SK-N-SH treated with all-trans-retinoic acid at 6 μM for 48 hours (cell line): ENCODE measurements at regions not wholly inside any gene's neighbourhood (a gene's known extent, or its start where the extent isn't known, plus 50 kb on each side); places are given as distances from the start of the nearest gene placed in this dataset.

Experiments used
- ATAC-seq: fragments of 200-7000 bp; cut with Tn5 transposase; 3 replicates; pipeline ENCODE4 v1.9.1; 2020; ENCODE audit warnings: mild to moderate bottlenecking, moderate library complexity
- ARNTL ChIP-seq: fragments of 450-650 bp; formaldehyde crosslinking; IDR thresholded peaks from 2 replicates; pipeline ENCODE4 v1.5.0; 2020; ENCODE audit warnings: low read depth, mild to moderate bottlenecking, moderate library complexity, borderline replicate concordance
- BACH2 ChIP-seq: fragments of 250-450 bp; sonication (Bioruptor Pico); IDR thresholded peaks from 2 replicates; pipeline ENCODE4 v1.9.0; 2021; ENCODE audit warnings: mild to moderate bottlenecking, borderline replicate concordance
- CSDC2 ChIP-seq: fragments of 250-450 bp; sonication (Bioruptor Pico); IDR thresholded peaks from 2 replicates; pipeline ENCODE4 v1.5.0; 2020; ENCODE audit warnings: mild to moderate bottlenecking, moderate library complexity
- ESRRG ChIP-seq: fragments of 250-450 bp; sonication (Bioruptor Pico); IDR thresholded peaks from 2 replicates; pipeline ENCODE4 v1.6.1; 2021; ENCODE audit warnings: mild to moderate bottlenecking
- GLIS3 ChIP-seq: fragments of 250-450 bp; sonication (Bioruptor Pico); IDR thresholded peaks from 2 replicates; pipeline ENCODE4 v1.5.0; 2020; ENCODE audit warnings: mild to moderate bottlenecking, moderate library complexity
- ISL1 ChIP-seq: fragments of 250-450 bp; sonication (Bioruptor Pico); IDR thresholded peaks from 2 replicates; pipeline ENCODE4 v2.1.2; 2022; ENCODE audit warnings: mild to moderate bottlenecking, moderate library complexity
- PPARA ChIP-seq: fragments of 250-450 bp; sonication (Bioruptor Pico); IDR thresholded peaks from 2 replicates; pipeline ENCODE4 v1.5.0; 2020; ENCODE audit warnings: mild to moderate bottlenecking, borderline replicate concordance
- RARB ChIP-seq: fragments of 250-450 bp; sonication (Bioruptor Pico); IDR thresholded peaks from 2 replicates; pipeline ENCODE4 v1.8.0; 2021; ENCODE audit warnings: mild to moderate bottlenecking, moderate library complexity
- TCF4 ChIP-seq: fragments of 250-450 bp; sonication (Bioruptor Pico); IDR thresholded peaks from 2 replicates; pipeline ENCODE4 v1.8.0; 2021; ENCODE audit warnings: mild to moderate bottlenecking, moderate library complexity, borderline replicate concordance
- TOX ChIP-seq: fragments of 250-450 bp; sonication (Bioruptor Pico); IDR thresholded peaks from 2 replicates; pipeline ENCODE4 v1.8.0; 2021; ENCODE audit warnings: mild to moderate bottlenecking, moderate library complexity, borderline replicate concordance
- ZC3H10 ChIP-seq: fragments of 250-450 bp; sonication (Bioruptor Pico); IDR thresholded peaks from 2 replicates; pipeline ENCODE4 v1.5.1; 2021; ENCODE audit warnings: mild to moderate bottlenecking, moderate library complexity
- ZFP3 ChIP-seq: fragments of 250-450 bp; sonication (Bioruptor Pico); IDR thresholded peaks from 2 replicates; pipeline ENCODE4 v1.5.0; 2020; ENCODE audit warnings: mild to moderate bottlenecking, moderate library complexity
- ZFP30 ChIP-seq: fragments of 450-650 bp; formaldehyde crosslinking; IDR thresholded peaks from 2 replicates; pipeline ENCODE4 v1.5.0; 2022; ENCODE audit warnings: mild to moderate bottlenecking, moderate library complexity
- ZNF565 ChIP-seq: fragments of 450-650 bp; formaldehyde crosslinking; conservative IDR thresholded peaks from 2 replicates; pipeline ENCODE4 v1.5.0; 2020; ENCODE audit warnings: low read depth, mild to moderate bottlenecking, moderate library complexity
- ZNF8 ChIP-seq: fragments of 450-650 bp; formaldehyde crosslinking; IDR thresholded peaks from 2 replicates; pipeline ENCODE4 v1.5.0; 2020; ENCODE audit warnings: mild to moderate bottlenecking, moderate library complexity
- TF ChIP-seq, protein P1 (sequence below): fragments of 250-450 bp; sonication (Bioruptor Pico); IDR thresholded peaks from 2 replicates; pipeline ENCODE4 v1.8.0; 2021; ENCODE audit warnings: low read depth, mild to moderate bottlenecking, moderate library complexity, borderline replicate concordance
- TF ChIP-seq, protein P2 (sequence below): fragments of 250-450 bp; sonication (Bioruptor Pico); IDR thresholded peaks from 2 replicates; pipeline ENCODE4 v1.5.1; 2021; ENCODE audit warnings: mild to moderate bottlenecking, moderate library complexity
- TF ChIP-seq, protein P3 (sequence below): fragments of 250-450 bp; sonication (Bioruptor Pico); IDR thresholded peaks from 2 replicates; pipeline ENCODE4 v1.5.1; 2020; ENCODE audit warnings: low read depth, mild to moderate bottlenecking, moderate library complexity
- TF ChIP-seq, protein P4 (sequence below): fragments of 250-450 bp; sonication (Bioruptor Pico); IDR thresholded peaks from 2 replicates; pipeline ENCODE4 v1.8.0; 2020; ENCODE audit warnings: mild to moderate bottlenecking, moderate library complexity, borderline replicate concordance

DNA sequence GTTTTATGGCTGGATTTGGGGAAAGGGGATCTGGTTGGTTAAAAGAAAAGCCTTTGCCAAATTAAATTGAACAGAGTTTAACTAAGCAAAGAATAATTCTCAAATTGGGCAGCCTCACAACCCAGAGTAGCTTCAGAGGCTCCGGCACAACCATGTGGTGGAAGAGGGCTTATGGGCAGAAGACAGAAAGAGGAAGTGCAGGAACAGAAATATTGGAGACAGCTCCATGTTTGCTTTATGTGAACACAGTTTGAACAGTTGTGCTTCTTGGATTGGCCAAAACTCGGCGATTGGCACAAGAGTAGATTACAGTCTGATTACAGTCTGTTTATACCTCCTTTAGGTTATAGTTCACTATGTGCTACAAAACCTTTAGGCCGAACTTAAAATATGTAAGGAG is 562.7 kb downstream of the TRIML1 start:
- no peak for TF ChIP-seq PPARA (CRISPR knock-in tag)
- no peak for TF ChIP-seq TOX
- TF ChIP-seq, protein P1, sequence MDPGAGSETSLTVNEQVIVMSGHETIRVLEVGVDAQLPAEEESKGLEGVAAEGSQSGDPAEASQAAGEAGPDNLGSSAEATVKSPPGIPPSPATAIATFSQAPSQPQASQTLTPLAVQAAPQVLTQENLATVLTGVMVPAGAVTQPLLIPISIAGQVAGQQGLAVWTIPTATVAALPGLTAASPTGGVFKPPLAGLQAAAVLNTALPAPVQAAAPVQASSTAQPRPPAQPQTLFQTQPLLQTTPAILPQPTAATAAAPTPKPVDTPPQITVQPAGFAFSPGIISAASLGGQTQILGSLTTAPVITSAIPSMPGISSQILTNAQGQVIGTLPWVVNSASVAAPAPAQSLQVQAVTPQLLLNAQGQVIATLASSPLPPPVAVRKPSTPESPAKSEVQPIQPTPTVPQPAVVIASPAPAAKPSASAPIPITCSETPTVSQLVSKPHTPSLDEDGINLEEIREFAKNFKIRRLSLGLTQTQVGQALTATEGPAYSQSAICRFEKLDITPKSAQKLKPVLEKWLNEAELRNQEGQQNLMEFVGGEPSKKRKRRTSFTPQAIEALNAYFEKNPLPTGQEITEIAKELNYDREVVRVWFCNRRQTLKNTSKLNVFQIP, result no peak
- TF ChIP-seq TCF4 (CRISPR knock-in tag), result no peak
- TF ChIP-seq RARB (CRISPR knock-in tag), result no peak
- no peak for TF ChIP-seq ARNTL (CRISPR knock-in tag)
- no peak for TF ChIP-seq ISL1
- TF ChIP-seq, protein P2, sequence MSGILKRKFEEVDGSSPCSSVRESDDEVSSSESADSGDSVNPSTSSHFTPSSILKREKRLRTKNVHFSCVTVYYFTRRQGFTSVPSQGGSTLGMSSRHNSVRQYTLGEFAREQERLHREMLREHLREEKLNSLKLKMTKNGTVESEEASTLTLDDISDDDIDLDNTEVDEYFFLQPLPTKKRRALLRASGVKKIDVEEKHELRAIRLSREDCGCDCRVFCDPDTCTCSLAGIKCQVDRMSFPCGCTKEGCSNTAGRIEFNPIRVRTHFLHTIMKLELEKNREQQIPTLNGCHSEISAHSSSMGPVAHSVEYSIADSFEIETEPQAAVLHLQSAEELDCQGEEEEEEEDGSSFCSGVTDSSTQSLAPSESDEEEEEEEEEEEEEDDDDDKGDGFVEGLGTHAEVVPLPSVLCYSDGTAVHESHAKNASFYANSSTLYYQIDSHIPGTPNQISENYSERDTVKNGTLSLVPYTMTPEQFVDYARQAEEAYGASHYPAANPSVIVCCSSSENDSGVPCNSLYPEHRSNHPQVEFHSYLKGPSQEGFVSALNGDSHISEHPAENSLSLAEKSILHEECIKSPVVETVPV, result no peak
- no peak for TF ChIP-seq ZFP3
- TF ChIP-seq, protein P3, sequence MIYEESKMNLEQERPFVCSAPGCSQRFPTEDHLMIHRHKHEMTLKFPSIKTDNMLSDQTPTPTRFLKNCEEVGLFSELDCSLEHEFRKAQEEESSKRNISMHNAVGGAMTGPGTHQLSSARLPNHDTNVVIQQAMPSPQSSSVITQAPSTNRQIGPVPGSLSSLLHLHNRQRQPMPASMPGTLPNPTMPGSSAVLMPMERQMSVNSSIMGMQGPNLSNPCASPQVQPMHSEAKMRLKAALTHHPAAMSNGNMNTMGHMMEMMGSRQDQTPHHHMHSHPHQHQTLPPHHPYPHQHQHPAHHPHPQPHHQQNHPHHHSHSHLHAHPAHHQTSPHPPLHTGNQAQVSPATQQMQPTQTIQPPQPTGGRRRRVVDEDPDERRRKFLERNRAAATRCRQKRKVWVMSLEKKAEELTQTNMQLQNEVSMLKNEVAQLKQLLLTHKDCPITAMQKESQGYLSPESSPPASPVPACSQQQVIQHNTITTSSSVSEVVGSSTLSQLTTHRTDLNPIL (CRISPR knock-in tag), result no peak
- no peak for TF ChIP-seq GLIS3 (CRISPR knock-in tag)
- TF ChIP-seq CSDC2 (CRISPR knock-in tag), result no peak
- no peak for TF ChIP-seq ZNF8 (CRISPR knock-in tag)
- TF ChIP-seq, protein P4, sequence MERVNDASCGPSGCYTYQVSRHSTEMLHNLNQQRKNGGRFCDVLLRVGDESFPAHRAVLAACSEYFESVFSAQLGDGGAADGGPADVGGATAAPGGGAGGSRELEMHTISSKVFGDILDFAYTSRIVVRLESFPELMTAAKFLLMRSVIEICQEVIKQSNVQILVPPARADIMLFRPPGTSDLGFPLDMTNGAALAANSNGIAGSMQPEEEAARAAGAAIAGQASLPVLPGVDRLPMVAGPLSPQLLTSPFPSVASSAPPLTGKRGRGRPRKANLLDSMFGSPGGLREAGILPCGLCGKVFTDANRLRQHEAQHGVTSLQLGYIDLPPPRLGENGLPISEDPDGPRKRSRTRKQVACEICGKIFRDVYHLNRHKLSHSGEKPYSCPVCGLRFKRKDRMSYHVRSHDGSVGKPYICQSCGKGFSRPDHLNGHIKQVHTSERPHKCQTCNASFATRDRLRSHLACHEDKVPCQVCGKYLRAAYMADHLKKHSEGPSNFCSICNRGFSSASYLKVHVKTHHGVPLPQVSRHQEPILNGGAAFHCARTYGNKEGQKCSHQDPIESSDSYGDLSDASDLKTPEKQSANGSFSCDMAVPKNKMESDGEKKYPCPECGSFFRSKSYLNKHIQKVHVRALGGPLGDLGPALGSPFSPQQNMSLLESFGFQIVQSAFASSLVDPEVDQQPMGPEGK (CRISPR knock-in tag), result no peak
- no peak for ATAC-seq

DNA sequence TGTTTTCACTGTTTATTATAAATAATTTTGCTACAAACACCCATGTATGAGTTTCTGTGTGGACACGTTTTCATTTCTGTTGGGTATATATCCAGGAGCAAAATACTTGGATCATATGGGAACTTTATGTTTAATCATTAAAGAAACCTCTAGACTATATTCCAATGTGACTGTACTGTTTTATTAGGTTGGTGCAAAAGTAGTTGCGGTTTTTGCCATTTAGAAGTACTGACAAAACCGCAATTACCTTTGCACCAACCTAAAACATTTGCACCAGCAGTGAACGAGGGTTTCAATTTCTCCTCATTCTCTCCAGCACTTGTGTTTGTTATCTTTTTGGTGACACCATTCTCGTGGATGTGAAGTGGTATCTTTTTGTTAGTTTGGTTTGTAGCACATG is 565.0 kb downstream of the TRIML1 start:
- no peak for TF ChIP-seq CSDC2 (CRISPR knock-in tag)
- no peak for ATAC-seq

DNA sequence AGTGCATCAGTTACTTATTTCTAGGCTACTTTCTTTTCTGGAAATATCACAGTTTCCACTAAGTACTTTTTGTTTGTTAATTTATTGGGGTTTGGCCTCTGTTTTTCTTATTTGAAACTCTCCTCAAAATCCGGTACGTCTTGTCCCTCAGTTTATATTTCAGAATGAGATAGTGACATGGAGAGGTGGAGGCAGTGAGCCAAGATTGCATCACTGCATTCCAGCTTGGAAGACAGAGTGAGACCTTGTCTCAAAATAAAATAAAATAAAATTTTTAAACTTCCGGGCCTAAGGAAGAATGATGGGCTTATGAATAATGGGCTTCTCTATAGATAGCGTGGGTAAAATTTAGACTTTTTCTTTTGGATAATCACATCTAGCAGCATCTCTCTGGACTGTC is 567.8 kb downstream of the TRIML1 start:
- TF ChIP-seq BACH2 (no peak), ESRRG (no peak), TCF4 (CRISPR knock-in tag) (no peak)
- ATAC-seq, result no peak

DNA sequence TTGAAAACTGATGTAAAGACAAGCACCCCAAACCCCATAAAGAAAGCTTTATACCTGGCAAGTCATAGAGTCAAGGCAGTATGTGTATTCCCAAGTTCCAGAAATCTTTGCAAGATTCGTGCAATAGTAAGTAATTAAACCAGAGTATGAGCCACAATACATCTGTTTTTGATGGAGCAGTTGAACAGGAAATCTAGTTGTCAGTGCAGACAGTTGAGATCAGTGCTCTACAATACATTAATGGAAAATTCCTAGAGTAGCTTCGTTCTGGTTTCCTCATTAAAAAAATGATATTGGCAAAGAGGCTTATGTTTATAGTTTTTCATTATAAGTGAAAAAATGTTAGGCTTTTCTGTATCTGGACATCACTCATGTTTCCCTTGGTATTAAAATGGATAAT is 575.3 kb downstream of the TRIML1 start:
- TF ChIP-seq ZFP30 (no peak), ZFP3 (no peak), TCF4 (CRISPR knock-in tag) (no peak)
- TF ChIP-seq, all 23 proteins: peak for 0
- peak; percentile 80 for ATAC-seq

DNA sequence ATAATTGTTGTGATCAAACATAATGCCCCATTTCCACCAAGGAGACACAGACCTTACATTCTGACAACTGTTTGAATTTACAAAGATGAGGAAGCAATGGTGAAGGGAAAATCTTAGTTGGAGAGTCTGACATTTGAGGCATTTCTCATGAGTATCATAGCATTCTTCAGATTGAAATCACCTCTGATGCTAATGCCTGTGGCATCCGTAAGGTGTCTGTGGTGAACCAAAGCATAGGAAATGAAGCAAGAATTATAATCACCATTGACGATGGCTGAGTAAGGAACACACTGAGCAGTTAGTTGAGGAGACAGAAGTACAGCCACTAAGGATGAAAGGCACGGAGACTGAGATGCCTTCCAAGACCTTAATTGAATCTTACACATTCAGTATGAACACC is 575.7 kb downstream of the TRIML1 start:
- peak; percentile 91 for ATAC-seq
- TF ChIP-seq ZFP30 (no peak), ISL1 (no peak), ARNTL (CRISPR knock-in tag) (no peak), TCF4 (CRISPR knock-in tag) (no peak), ZC3H10 (CRISPR knock-in tag) (no peak), BACH2 (no peak), GLIS3 (CRISPR knock-in tag) (no peak), PPARA (CRISPR knock-in tag) (no peak), ESRRG (no peak), TOX (no peak), ZNF8 (CRISPR knock-in tag) (no peak), ZNF565 (CRISPR knock-in tag) (no peak)
- TF ChIP-seq, protein P4 (CRISPR knock-in tag), result no peak
- TF ChIP-seq, protein P1, result no peak
- TF ChIP-seq, protein P3 (CRISPR knock-in tag), result no peak
